Keratinocyte (primary cell): ENCODE measurements at regions not wholly inside any gene's neighbourhood (a gene's known extent, or its start where the extent isn't known, plus 50 kb on each side); places are given as distances from the start of the nearest gene placed in this dataset.

Experiments
- DNase-seq: peaks from one replicate; pipeline ENCODE4 v3.0.0-alpha.2; 2011; ENCODE audit warnings: low read depth, missing footprints, low spot score
- FAIRE-seq: peaks from 2 replicates; lab custom pipeline; 2011; peaks lifted over from hg19 to GRCh38; lab: Jason Lieb, UNC
- H2AFZ ChIP-seq: 2 replicates; pipeline ENCODE4 v1.6.0; 2012; ENCODE audit warnings: low read length, control low read depth, inconsistent platforms; ENCODE audit not compliant: control insufficient read depth
- H3K27ac ChIP-seq: 2 replicates; pipeline ENCODE4 v1.5.1; 2011; ENCODE audit warnings: low read length; ENCODE audit not compliant: control insufficient read depth, insufficient read depth
- H3K27me3 ChIP-seq: 3 replicates; pipeline ENCODE4 v1.6.0; 2011; ENCODE audit warnings: low read length; ENCODE audit not compliant: control insufficient read depth, insufficient read depth; ENCODE audit errors: extremely low read depth
- H3K36me3 ChIP-seq, 2 experiments: 2 replicates in 1 of 2; 3 replicates in 1 of 2; pipeline ENCODE4 v1.5.1; 2011; ENCODE audit warnings: low read length in 2 of 2, mild to moderate bottlenecking in 1 of 2; ENCODE audit not compliant: control insufficient read depth in 2 of 2, insufficient read depth in 2 of 2; ENCODE audit errors: extremely low read depth in 1 of 2
- H3K4me1 ChIP-seq: 3 replicates; pipeline ENCODE4 v1.5.1; 2011; ENCODE audit warnings: low read length; ENCODE audit not compliant: control insufficient read depth, insufficient read depth; ENCODE audit errors: extremely low read depth
- H3K4me2 ChIP-seq: 3 replicates; pipeline ENCODE4 v1.6.0; 2011; ENCODE audit warnings: low read depth, low read length; ENCODE audit not compliant: control insufficient read depth, insufficient read depth; ENCODE audit errors: extremely low read depth
- H3K4me3 ChIP-seq, 3 experiments: fragments of 200-600 bp in 1 of 3; sonication (generic) in 1 of 3; 2 replicates in 2 of 3; 3 replicates in 1 of 3; pipeline ENCODE4 v1.5.1; 2011 to 2016; ENCODE audit warnings: low read length in 3 of 3, mild to moderate bottlenecking in 3 of 3, control low read depth in 2 of 3, inconsistent platforms in 1 of 3, low read depth in 1 of 3, mixed read lengths in 1 of 3, mixed run types in 1 of 3, moderate library complexity in 1 of 3; ENCODE audit not compliant: control insufficient read depth in 2 of 3, insufficient read depth in 2 of 3; ENCODE audit errors: extremely low read depth in 1 of 3
- H3K79me2 ChIP-seq: 2 replicates; pipeline ENCODE4 v1.6.0; 2012; ENCODE audit warnings: low read length; ENCODE audit not compliant: control insufficient read depth, insufficient read depth
- H3K9ac ChIP-seq: 3 replicates; pipeline ENCODE4 v1.6.0; 2011; ENCODE audit warnings: low read length; ENCODE audit not compliant: control insufficient read depth, insufficient read depth; ENCODE audit errors: extremely low read depth
- H3K9me1 ChIP-seq: 3 replicates; pipeline ENCODE4 v1.6.0; 2011; ENCODE audit warnings: low read length; ENCODE audit not compliant: control insufficient read depth, insufficient read depth; ENCODE audit errors: extremely low read depth
- H3K9me3 ChIP-seq: 2 replicates; pipeline ENCODE4 v1.5.1; 2012; ENCODE audit warnings: low read depth, low read length; ENCODE audit not compliant: control insufficient read depth
- H4K20me1 ChIP-seq: 3 replicates; pipeline ENCODE4 v1.6.0; 2011; ENCODE audit warnings: low read length; ENCODE audit not compliant: control insufficient read depth, insufficient read depth; ENCODE audit errors: extremely low read depth
- EZH2 ChIP-seq: IDR thresholded peaks from one replicate; pipeline ENCODE4 v1.6.1; 2012; ENCODE audit warnings: inconsistent platforms, mild to moderate bottlenecking, low read length, moderate library complexity
- dilution Hi-C: fragments of 300-500 bp; cut with MboI; formaldehyde crosslinking; loops from one replicate; pipeline ENCODE4 v1.7.0; 2020; ENCODE audit warnings: low sequenced_read_pairs; ENCODE audit not compliant: extremely low pct_ligation_motif_present
- TF ChIP-seq, protein P1 (sequence below), 3 experiments: IDR thresholded peaks in 1 of 3; conservative IDR thresholded peaks in 1 of 3; optimal IDR thresholded peaks in 1 of 3; 2 replicates in 2 of 3; 3 replicates in 1 of 3; pipeline versions ENCODE3 to v1.5.1; 2011; ENCODE audit warnings: low read length in 3 of 3, mild to moderate bottlenecking in 3 of 3, moderate library complexity in 2 of 3, control low read depth in 1 of 3, inconsistent platforms in 1 of 3; ENCODE audit not compliant: insufficient read depth in 2 of 3; ENCODE audit errors: extremely low read depth in 1 of 3

GRCh38 chr1:188466539-188466938 lies 1637.8 kb downstream of the PLA2G4A start:
- Histone ChIP-seq H2AFZ (no peak overlapping the region), H3K36me3 (no peaks in the 10 kb centered on the region), H3K27me3 (no peaks in the 10 kb centered on the region), H4K20me1 (no peaks in the 10 kb centered on the region), H3K9ac (no peak overlapping the region), H3K27ac (no peak overlapping the region), H3K79me2 (no peaks in the 10 kb centered on the region), H3K4me3 (no peak overlapping the region), H3K4me2 (no peak overlapping the region), H3K4me1 (no peaks in the 10 kb centered on the region), H3K9me1 (no peaks in the 10 kb centered on the region), H3K9me3 (no peaks in the 10 kb centered on the region)
- FAIRE-seq (no peak), DNase-seq (no peak)
- dilution Hi-C loops = no loop called here
- no peak for TF ChIP-seq EZH2
- TF ChIP-seq, protein P1, sequence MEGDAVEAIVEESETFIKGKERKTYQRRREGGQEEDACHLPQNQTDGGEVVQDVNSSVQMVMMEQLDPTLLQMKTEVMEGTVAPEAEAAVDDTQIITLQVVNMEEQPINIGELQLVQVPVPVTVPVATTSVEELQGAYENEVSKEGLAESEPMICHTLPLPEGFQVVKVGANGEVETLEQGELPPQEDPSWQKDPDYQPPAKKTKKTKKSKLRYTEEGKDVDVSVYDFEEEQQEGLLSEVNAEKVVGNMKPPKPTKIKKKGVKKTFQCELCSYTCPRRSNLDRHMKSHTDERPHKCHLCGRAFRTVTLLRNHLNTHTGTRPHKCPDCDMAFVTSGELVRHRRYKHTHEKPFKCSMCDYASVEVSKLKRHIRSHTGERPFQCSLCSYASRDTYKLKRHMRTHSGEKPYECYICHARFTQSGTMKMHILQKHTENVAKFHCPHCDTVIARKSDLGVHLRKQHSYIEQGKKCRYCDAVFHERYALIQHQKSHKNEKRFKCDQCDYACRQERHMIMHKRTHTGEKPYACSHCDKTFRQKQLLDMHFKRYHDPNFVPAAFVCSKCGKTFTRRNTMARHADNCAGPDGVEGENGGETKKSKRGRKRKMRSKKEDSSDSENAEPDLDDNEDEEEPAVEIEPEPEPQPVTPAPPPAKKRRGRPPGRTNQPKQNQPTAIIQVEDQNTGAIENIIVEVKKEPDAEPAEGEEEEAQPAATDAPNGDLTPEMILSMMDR (optimal IDR thresholded peaks at IDR 0.05 in 1 of 3, IDR thresholded peaks at IDR 0.05 in 1 of 3, conservative IDR thresholded peaks at IDR 0.05 in 1 of 3; ENCODE audit: extremely low read depth in 1 of 3, insufficient read depth in 2 of 3, low read length in 3 of 3) = no peak

DNA sequence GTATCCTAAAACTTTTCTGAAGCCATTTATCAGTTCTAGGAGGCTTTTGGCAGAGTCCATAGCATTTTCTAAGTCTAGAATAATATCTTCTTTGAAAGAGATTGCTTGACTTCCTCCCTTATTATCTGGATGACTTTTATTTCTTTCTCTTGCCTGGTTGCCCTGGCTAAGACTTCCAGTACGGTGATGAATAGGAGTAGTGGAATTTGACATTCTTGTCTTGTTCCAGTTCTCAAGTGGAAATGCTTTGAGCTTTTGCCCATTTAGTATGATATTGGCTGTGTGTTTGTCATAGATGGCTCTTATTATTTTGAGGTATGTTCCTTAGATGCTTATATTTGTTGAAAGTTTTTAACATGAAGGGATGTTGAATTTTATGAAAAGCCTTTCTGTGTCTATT lies 1647.9 kb downstream of the PLA2G4A start:
- DNase-seq (no peak), FAIRE-seq (no peak)
- Histone ChIP-seq H3K79me2 (no peaks in the 10 kb centered on the region), H2AFZ (no peak overlapping the region), H3K9me1 (no peaks in the 10 kb centered on the region), H3K4me3 (no peak overlapping the region), H3K4me1 (no peaks in the 10 kb centered on the region), H3K36me3 (no peaks in the 10 kb centered on the region), H3K4me2 (no peak overlapping the region), H3K9ac (no peak overlapping the region), H4K20me1 (no peaks in the 10 kb centered on the region), H3K9me3 (no peaks in the 10 kb centered on the region), H3K27me3 (no peaks in the 10 kb centered on the region), H3K27ac (no peak overlapping the region)
- TF ChIP-seq, protein P1 (optimal IDR thresholded peaks at IDR 0.05 in 1 of 3, IDR thresholded peaks at IDR 0.05 in 1 of 3, conservative IDR thresholded peaks at IDR 0.05 in 1 of 3; ENCODE audit: extremely low read depth in 1 of 3, insufficient read depth in 2 of 3, low read length in 3 of 3) = no peak
- no peak for TF ChIP-seq EZH2
- dilution Hi-C loops = no loop called here
